ENCODE measurements at regions not wholly inside any gene's neighbourhood (a gene's known extent, or its start where the extent isn't known, plus 50 kb on each side); places are given as distances from the start of the nearest gene placed in this dataset.
"Not testable (repeated sequence)": the region's sequence is repeated elsewhere in the genome, so short reads cannot be mapped to it uniquely, and the experiment has no call there.

GRCh38 chr5:25407365-25407764, 762.6 kb upstream of the CDH10 start:
- TF ChIP-seq FOXP2 (optimal IDR thresholded peaks at IDR 0.05; ENCODE audit: control extremely low read depth, extremely low read length, insufficient read depth); POLR2AphosphoS5 (IDR thresholded peaks at IDR 0.05; ENCODE audit: borderline replicate concordance, low read depth, low read length): not testable (repeated sequence)

Data from SK-N-MC (cell line).